Fibroblast of pulmonary artery (primary cell): ENCODE measurements at regions not wholly inside any gene's neighbourhood (a gene's known extent, or its start where the extent isn't known, plus 50 kb on each side); places are given as distances from the start of the nearest gene placed in this dataset.

Source experiments
- DNase-seq: peaks from one replicate; pipeline ENCODE4 v3.0.0-alpha.2; 2010; ENCODE audit warnings: low read depth
- H3K4me3 ChIP-seq: replicated peaks from 2 replicates; pipeline ENCODE4 v1.5.1; 2011; ENCODE audit warnings: low read depth, mild to moderate bottlenecking, control low read depth, low read length, moderate library complexity
- CTCF ChIP-seq: IDR thresholded peaks from 2 replicates; pipeline ENCODE4 v1.5.1; 2011; ENCODE audit warnings: mild to moderate bottlenecking, control low read depth, low read length, inconsistent platforms; ENCODE audit errors: missing control alignments

- no peak for DNase-seq
- no peak overlapping the region for H3K4me3 ChIP-seq
- TF ChIP-seq CTCF: no peak
Observed at GRCh38 chr4:59102311-59102710, 1992.1 kb upstream of the IGFBP7 start.

GRCh38 chr4:59120287-59120814, 2010.2 kb upstream of the IGFBP7 start:
- no peak overlapping the region for H3K4me3 ChIP-seq
- TF ChIP-seq CTCF: no peak
- no peak for DNase-seq

GRCh38 chr4:59122626-59123025, 2012.4 kb upstream of the IGFBP7 start:
- no peak for TF ChIP-seq CTCF
- H3K4me3 ChIP-seq: no peak overlapping the region
- no peak for DNase-seq

GRCh38 chr4:59126159-59126558, 2016.0 kb upstream of the IGFBP7 start:
- DNase-seq: no peak
- H3K4me3 ChIP-seq: no peak overlapping the region
- TF ChIP-seq CTCF: no peak

GRCh38 chr4:59127006-59127405, 2016.8 kb upstream of the IGFBP7 start:
- DNase-seq: no peak
- no peak for TF ChIP-seq CTCF

GRCh38 chr4:59127743-59128142, 2017.6 kb upstream of the IGFBP7 start:
- no peak overlapping the region for H3K4me3 ChIP-seq
- TF ChIP-seq CTCF: no peak
- no peak for DNase-seq

More at GRCh38 chr4:59127006-59127405, 2016.8 kb upstream of the IGFBP7 start:
- no peak overlapping the region for H3K4me3 ChIP-seq

- no peak for TF ChIP-seq CTCF
- H3K4me3 ChIP-seq: no peak overlapping the region
- no peak for DNase-seq
Observed at GRCh38 chr4:59135248-59135985, 2025.2 kb upstream of the IGFBP7 start.
